ENCODE measurements at regions not wholly inside any gene's neighbourhood (a gene's known extent, or its start where the extent isn't known, plus 50 kb on each side); places are given as distances from the start of the nearest gene placed in this dataset.

DNA sequence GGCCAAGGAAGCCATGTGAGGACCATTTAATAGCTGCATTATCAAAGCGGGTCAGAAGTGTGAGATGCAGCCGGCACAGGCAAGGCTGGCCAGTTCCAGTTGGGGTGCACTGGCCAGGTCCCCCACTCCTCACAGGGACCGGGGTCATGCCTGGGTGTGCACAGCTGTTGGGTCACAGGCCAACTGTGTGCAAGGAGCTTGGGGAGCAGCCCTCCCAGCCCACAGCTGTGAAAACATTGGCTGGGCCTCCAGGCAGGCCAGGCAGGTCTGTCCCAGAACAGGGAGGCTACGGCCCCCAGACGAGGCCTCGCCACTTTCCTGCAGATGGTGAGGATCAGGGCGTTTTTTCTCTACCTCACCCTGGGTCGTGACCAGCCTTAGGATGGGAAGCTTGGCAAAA is 521.0 kb downstream of the NTRK3 start:
- Histone ChIP-seq H3K36me3 (ENCODE audit: control insufficient read depth in 4 of 4, insufficient read depth in 4 of 4, low read length in 3 of 4) (no peaks in the 10 kb centered on the region), H3K4me1 (ENCODE audit: control extremely low read depth in 1 of 4, control insufficient read depth in 4 of 4, insufficient read depth in 4 of 4, low read length in 3 of 4) (peaks cover 0 to 4% (median 0%) of the 10 kb centered on the region in 4 experiments), H3K27me3 (replicated peaks in 2 of 5; ENCODE audit: control insufficient read depth in 4 of 5, insufficient read depth in 5 of 5, low read length in 4 of 5) (no peaks in the 10 kb centered on the region), H3K4me3 (ENCODE audit: control insufficient read depth in 1 of 7, extremely low read depth in 1 of 7, insufficient read depth in 4 of 7, low read depth in 2 of 7, low read length in 6 of 7) (no peak overlapping the region), H3K27ac (ENCODE audit: insufficient read depth in 1 of 2, low read depth in 1 of 2, low read length in 2 of 2, poor library complexity in 1 of 2, severe bottlenecking in 2 of 2) (no peak overlapping the region), H3K9me3 (ENCODE audit: control extremely low read depth in 1 of 5, control insufficient read depth in 4 of 5, insufficient read depth in 2 of 5, low read depth in 1 of 5, low read length in 4 of 5) (no peaks in the 10 kb centered on the region)
- ChIA-PET POLR2A (no interaction called here), CTCF (no interaction called here)
- no peak for DNase-seq
- 100% methylated on average over 5 of the region's 8 CpGs for WGBS (ENCODE audit: insufficient coverage)

DNA sequence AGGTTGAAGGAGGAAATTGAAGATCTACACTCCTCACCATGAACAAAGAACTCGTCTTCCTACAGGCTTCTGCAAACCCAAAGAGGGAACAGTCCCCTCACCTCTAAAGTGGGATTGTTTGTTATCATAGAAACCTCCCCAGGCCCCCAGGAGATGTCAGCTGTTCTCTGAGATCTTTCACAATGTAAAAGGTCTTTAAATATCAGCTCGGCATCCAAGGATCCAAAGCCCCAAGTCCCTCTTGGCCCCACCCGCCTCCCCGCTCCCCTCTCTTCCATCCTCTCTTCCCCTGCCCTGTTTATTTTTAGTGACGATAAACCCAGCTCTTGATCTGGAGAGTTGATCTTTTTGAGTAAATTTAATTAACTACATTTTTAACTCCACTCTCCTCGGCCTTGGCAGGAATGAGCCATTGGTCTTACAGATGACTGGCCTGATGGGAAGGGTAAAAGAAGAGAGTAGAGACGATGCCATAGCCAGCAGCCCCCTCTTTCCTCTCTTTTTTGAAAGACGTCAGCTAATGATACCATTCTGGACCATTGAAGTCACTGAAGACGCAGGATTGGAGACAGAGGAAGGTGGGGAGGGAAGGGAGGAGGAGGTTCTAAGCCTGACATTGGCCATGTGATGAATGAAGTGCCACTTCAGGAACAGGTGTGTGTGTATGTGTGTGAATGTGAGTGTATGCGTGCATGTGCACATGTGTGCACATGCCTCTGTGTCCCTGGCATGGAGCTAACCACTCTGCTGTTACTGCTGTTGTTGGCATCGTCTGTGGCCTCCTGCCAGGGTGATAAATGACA is 521.8 kb downstream of the NTRK3 start:
- ChIA-PET CTCF (no interaction called here), POLR2A (no interaction called here)
- no peaks in the 10 kb centered on the region for H3K27me3 ChIP-seq (replicated peaks in 2 of 5; ENCODE audit: control insufficient read depth in 4 of 5, insufficient read depth in 5 of 5, low read length in 4 of 5)
- 100% methylated on average over 3 of the region's 11 CpGs for WGBS (ENCODE audit: insufficient coverage)
- H3K4me1 ChIP-seq (ENCODE audit: control extremely low read depth in 1 of 4, control insufficient read depth in 4 of 4, insufficient read depth in 4 of 4, low read length in 3 of 4) = peaks cover 0 to 4% (median 0%) of the 10 kb centered on the region in 4 experiments
- H3K9me3 ChIP-seq (ENCODE audit: control extremely low read depth in 1 of 5, control insufficient read depth in 4 of 5, insufficient read depth in 2 of 5, low read depth in 1 of 5, low read length in 4 of 5) = no peaks in the 10 kb centered on the region
- DNase-seq = no peak
- H3K36me3 ChIP-seq (ENCODE audit: control insufficient read depth in 4 of 4, insufficient read depth in 4 of 4, low read length in 3 of 4) = no peaks in the 10 kb centered on the region
- H3K4me3 ChIP-seq (ENCODE audit: control insufficient read depth in 1 of 7, extremely low read depth in 1 of 7, insufficient read depth in 4 of 7, low read depth in 2 of 7, low read length in 6 of 7) = no peak overlapping the region
- no peak overlapping the region for H3K27ac ChIP-seq (ENCODE audit: insufficient read depth in 1 of 2, low read depth in 1 of 2, low read length in 2 of 2, poor library complexity in 1 of 2, severe bottlenecking in 2 of 2)

DNA sequence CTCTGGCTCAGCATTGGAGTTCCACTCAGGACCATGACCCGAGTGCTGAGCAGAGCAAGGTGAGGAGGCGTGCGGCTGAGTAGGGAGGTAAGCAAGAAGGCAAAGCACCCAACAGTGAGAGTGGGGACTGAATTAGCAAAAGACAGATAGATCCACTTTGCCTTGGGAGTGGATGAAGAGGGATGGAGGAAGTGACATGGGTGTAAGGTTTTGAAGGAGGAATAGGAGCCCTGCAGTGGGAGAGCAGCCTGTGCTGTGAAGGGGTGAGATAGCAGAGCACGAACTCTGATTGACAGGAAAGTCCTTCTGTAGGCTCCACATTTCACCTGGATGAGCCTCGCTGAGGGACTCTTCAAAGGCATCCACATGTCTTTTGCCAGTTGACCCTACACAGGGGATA is 522.6 kb downstream of the NTRK3 start:
- POLR2A ChIA-PET = no interaction called here
- H3K27ac ChIP-seq (ENCODE audit: insufficient read depth in 1 of 2, low read depth in 1 of 2, low read length in 2 of 2, poor library complexity in 1 of 2, severe bottlenecking in 2 of 2) = no peak overlapping the region
- H3K9me3 ChIP-seq (ENCODE audit: control extremely low read depth in 1 of 5, control insufficient read depth in 4 of 5, insufficient read depth in 2 of 5, low read depth in 1 of 5, low read length in 4 of 5) = no peaks in the 10 kb centered on the region
- H3K27me3 ChIP-seq (replicated peaks in 2 of 5; ENCODE audit: control insufficient read depth in 4 of 5, insufficient read depth in 5 of 5, low read length in 4 of 5) = no peaks in the 10 kb centered on the region
- CTCF ChIA-PET = no interaction called here
- H3K36me3 ChIP-seq (ENCODE audit: control insufficient read depth in 4 of 4, insufficient read depth in 4 of 4, low read length in 3 of 4) = no peaks in the 10 kb centered on the region
- H3K4me1 ChIP-seq (ENCODE audit: control extremely low read depth in 1 of 4, control insufficient read depth in 4 of 4, insufficient read depth in 4 of 4, low read length in 3 of 4) = peaks cover 0 to 4% (median 0%) of the 10 kb centered on the region in 4 experiments
- DNase-seq = no peak
- no peak overlapping the region for H3K4me3 ChIP-seq (ENCODE audit: control insufficient read depth in 1 of 7, extremely low read depth in 1 of 7, insufficient read depth in 4 of 7, low read depth in 2 of 7, low read length in 6 of 7)
- WGBS (ENCODE audit: insufficient coverage) = 98% methylated on average over 5 of the region's 5 CpGs

DNA sequence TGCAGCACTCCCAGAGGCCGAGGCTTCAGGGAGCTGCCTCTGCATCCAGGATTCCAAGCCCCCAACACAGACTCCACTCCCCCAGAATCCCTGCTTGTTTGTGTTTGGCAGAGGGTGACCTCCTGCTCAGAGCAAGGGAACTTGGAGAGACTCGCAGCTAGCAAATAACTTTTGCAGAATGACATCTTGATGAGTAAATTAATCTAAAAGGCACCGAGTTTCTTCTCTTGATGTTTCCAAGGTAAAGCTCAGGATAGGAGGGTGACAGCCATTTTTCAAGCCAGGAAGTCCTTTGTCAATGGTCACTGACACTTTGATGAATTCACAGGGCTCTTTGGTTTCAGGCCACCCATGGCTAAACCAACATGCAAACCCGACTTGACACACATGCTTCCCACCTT is 523.0 kb downstream of the NTRK3 start:
- no peak overlapping the region for H3K4me3 ChIP-seq (ENCODE audit: control insufficient read depth in 1 of 7, extremely low read depth in 1 of 7, insufficient read depth in 4 of 7, low read depth in 2 of 7, low read length in 6 of 7)
- no peaks in the 10 kb centered on the region for H3K9me3 ChIP-seq (ENCODE audit: control extremely low read depth in 1 of 5, control insufficient read depth in 4 of 5, insufficient read depth in 2 of 5, low read depth in 1 of 5, low read length in 4 of 5)
- no peaks in the 10 kb centered on the region for H3K36me3 ChIP-seq (ENCODE audit: control insufficient read depth in 4 of 4, insufficient read depth in 4 of 4, low read length in 3 of 4)
- H3K4me1 ChIP-seq (ENCODE audit: control extremely low read depth in 1 of 4, control insufficient read depth in 4 of 4, insufficient read depth in 4 of 4, low read length in 3 of 4) = peaks cover 0 to 4% (median 0%) of the 10 kb centered on the region in 4 experiments
- no peak overlapping the region for H3K27ac ChIP-seq (ENCODE audit: insufficient read depth in 1 of 2, low read depth in 1 of 2, low read length in 2 of 2, poor library complexity in 1 of 2, severe bottlenecking in 2 of 2)
- DNase-seq = no peak
- 89% methylated on average over 4 of the region's 4 CpGs for WGBS (ENCODE audit: insufficient coverage)
- ChIA-PET POLR2A (no interaction called here), CTCF (no interaction called here)
- H3K27me3 ChIP-seq (replicated peaks in 2 of 5; ENCODE audit: control insufficient read depth in 4 of 5, insufficient read depth in 5 of 5, low read length in 4 of 5) = no peaks in the 10 kb centered on the region

DNA sequence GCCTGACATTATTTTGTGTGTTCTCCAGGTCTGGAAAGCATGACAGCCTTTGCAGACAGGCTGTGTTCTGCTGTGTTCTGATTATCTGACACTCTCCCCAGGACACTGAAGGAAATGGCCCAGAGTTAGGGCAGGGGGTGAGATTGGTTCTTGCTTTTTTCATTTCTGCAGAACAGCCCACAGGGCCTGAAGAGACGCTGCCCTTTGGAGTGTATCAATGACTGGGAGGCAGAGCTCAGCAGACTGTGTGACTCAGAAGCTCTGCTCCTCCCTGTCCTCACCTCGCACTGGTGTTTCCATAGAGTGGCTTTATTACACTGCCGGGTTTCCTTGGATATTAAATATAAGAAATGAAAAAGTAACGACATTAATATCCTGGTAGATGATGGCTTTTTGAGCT is 523.6 kb downstream of the NTRK3 start:
- DNase-seq = no peak
- WGBS (ENCODE audit: insufficient coverage) = 92% methylated on average over 2 of the region's 4 CpGs
- Histone ChIP-seq H3K27me3 (replicated peaks in 2 of 5; ENCODE audit: control insufficient read depth in 4 of 5, insufficient read depth in 5 of 5, low read length in 4 of 5) (no peaks in the 10 kb centered on the region), H3K9me3 (ENCODE audit: control extremely low read depth in 1 of 5, control insufficient read depth in 4 of 5, insufficient read depth in 2 of 5, low read depth in 1 of 5, low read length in 4 of 5) (no peaks in the 10 kb centered on the region), H3K36me3 (ENCODE audit: control insufficient read depth in 4 of 4, insufficient read depth in 4 of 4, low read length in 3 of 4) (no peaks in the 10 kb centered on the region), H3K4me3 (ENCODE audit: control insufficient read depth in 1 of 7, extremely low read depth in 1 of 7, insufficient read depth in 4 of 7, low read depth in 2 of 7, low read length in 6 of 7) (no peak overlapping the region), H3K27ac (ENCODE audit: insufficient read depth in 1 of 2, low read depth in 1 of 2, low read length in 2 of 2, poor library complexity in 1 of 2, severe bottlenecking in 2 of 2) (no peak overlapping the region), H3K4me1 (ENCODE audit: control extremely low read depth in 1 of 4, control insufficient read depth in 4 of 4, insufficient read depth in 4 of 4, low read length in 3 of 4) (peaks cover 0 to 4% (median 0%) of the 10 kb centered on the region in 4 experiments)
- CTCF ChIA-PET = no interaction called here
- POLR2A ChIA-PET = no interaction called here

DNA sequence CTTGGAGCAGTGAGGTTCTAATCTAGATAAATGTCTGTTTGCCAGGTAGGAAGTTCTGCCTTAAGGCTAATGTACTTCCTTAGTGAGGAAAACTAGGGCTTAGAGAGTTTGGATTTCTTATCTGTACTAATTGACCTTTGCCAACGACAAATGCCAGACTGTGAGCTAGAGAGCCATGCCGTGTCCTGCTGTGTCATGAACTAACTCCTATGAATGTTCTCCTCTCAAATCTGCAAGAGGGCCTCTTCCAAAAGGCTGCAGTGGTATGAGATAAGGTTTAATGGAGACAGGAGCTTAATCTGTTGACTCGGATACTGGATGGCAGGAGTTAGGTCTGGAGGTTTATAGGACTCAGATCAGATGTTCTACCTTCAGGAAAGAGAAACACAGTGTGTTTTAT is 524.9 kb downstream of the NTRK3 start:
- no peak overlapping the region for H3K27ac ChIP-seq (ENCODE audit: insufficient read depth in 1 of 2, low read depth in 1 of 2, low read length in 2 of 2, poor library complexity in 1 of 2, severe bottlenecking in 2 of 2)
- no peak overlapping the region for H3K4me3 ChIP-seq (ENCODE audit: control insufficient read depth in 1 of 7, extremely low read depth in 1 of 7, insufficient read depth in 4 of 7, low read depth in 2 of 7, low read length in 6 of 7)
- no peaks in the 10 kb centered on the region for H3K9me3 ChIP-seq (ENCODE audit: control extremely low read depth in 1 of 5, control insufficient read depth in 4 of 5, insufficient read depth in 2 of 5, low read depth in 1 of 5, low read length in 4 of 5)
- peaks cover 0 to 2% (median 0%) of the 10 kb centered on the region in 5 experiments for H3K27me3 ChIP-seq (replicated peaks in 2 of 5; ENCODE audit: control insufficient read depth in 4 of 5, insufficient read depth in 5 of 5, low read length in 4 of 5)
- no peaks in the 10 kb centered on the region for H3K36me3 ChIP-seq (ENCODE audit: control insufficient read depth in 4 of 4, insufficient read depth in 4 of 4, low read length in 3 of 4)
- ChIA-PET POLR2A (no interaction called here), CTCF (no interaction called here)
- no peak for DNase-seq
- WGBS (ENCODE audit: insufficient coverage) = 90% methylated on average over 3 of the region's 3 CpGs
- no peaks in the 10 kb centered on the region for H3K4me1 ChIP-seq (ENCODE audit: control extremely low read depth in 1 of 4, control insufficient read depth in 4 of 4, insufficient read depth in 4 of 4, low read length in 3 of 4)

DNA sequence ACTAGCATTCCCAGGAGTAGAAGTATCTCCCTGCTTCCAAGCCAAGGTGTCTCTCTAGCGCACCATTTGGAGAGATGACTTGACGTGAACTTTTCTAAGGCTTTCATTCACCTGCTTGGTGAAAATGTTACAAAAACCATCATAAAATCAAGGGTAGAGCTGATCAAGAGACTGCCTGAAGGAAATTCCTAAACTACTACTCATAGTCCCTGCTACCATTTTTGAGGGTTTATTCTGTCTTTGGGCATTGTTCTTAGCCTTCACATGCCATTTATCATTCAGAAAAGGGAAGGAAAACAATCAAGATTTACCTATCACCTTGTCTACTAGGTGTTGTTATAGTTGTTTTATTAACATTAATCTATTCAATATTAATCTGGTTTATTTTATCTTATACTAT is 525.8 kb downstream of the NTRK3 start:
- peaks cover 0 to 2% (median 0%) of the 10 kb centered on the region in 5 experiments for H3K27me3 ChIP-seq (replicated peaks in 2 of 5; ENCODE audit: control insufficient read depth in 4 of 5, insufficient read depth in 5 of 5, low read length in 4 of 5)
- no peaks in the 10 kb centered on the region for H3K4me1 ChIP-seq (ENCODE audit: control extremely low read depth in 1 of 4, control insufficient read depth in 4 of 4, insufficient read depth in 4 of 4, low read length in 3 of 4)
- WGBS (ENCODE audit: insufficient coverage) = 100% methylated on average over 2 of the region's 2 CpGs
- ChIA-PET POLR2A (no interaction called here), CTCF (no interaction called here)
- H3K4me3 ChIP-seq (ENCODE audit: control insufficient read depth in 1 of 7, extremely low read depth in 1 of 7, insufficient read depth in 4 of 7, low read depth in 2 of 7, low read length in 6 of 7) = no peak overlapping the region
- H3K27ac ChIP-seq (ENCODE audit: insufficient read depth in 1 of 2, low read depth in 1 of 2, low read length in 2 of 2, poor library complexity in 1 of 2, severe bottlenecking in 2 of 2) = no peak overlapping the region
- no peaks in the 10 kb centered on the region for H3K9me3 ChIP-seq (ENCODE audit: control extremely low read depth in 1 of 5, control insufficient read depth in 4 of 5, insufficient read depth in 2 of 5, low read depth in 1 of 5, low read length in 4 of 5)
- no peaks in the 10 kb centered on the region for H3K36me3 ChIP-seq (ENCODE audit: control insufficient read depth in 4 of 4, insufficient read depth in 4 of 4, low read length in 3 of 4)
- DNase-seq = no peak

Measured in common myeloid progenitor, CD34-positive (primary cell).